COR-L47 (cell line): ENCODE measurements at regions not wholly inside any gene's neighbourhood (a gene's known extent, or its start where the extent isn't known, plus 50 kb on each side); places are given as distances from the start of the nearest gene placed in this dataset.
"Not testable (repeated sequence)": the region's sequence is repeated elsewhere in the genome, so short reads cannot be mapped to it uniquely, and the experiment has no call there.

Source experiments
- DNase-seq: peaks from one replicate; lab custom pipeline; 2025; lab: John Stamatoyannopoulos, UW

DNA sequence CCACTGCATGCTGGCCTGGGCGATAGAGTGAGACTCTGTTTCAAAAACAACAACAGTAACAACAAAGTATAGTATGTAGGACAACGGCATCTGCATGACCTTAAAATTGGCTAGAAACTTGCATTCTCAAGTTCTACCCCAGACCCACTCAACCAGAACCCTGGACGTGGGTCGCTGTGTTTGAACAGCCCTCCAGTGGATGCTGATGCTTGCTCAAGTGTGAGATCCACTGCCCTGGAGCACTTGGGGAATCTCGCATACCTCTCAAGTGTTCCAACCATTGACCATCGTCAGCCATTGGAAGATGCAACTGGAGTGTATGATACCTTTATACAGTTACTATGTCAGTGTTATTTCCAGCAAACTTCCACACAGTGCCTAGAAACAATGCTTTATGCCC, 435.9 kb downstream of the DCDC2C start:
- DNase-seq, result no peak

DNA sequence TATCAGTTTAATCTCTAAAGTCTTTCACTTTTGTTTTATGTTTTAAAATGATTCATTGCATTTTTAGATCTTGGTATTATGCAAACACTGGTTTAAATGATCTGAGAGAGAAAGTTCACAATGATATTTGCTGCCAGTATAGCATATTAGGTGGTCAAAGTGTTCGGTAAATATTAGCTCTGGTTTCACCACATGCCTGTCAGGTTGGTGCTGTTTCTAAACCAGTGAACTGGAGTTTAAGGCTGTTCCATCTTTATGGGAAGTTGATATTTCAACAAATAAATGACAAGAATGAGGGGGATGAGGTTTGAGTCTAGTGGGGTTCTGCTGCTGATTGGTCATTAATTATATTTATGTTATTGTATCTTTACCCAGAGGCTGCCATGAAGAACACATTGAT, 436.4 kb downstream of the DCDC2C start:
- DNase-seq, result no peak

DNA sequence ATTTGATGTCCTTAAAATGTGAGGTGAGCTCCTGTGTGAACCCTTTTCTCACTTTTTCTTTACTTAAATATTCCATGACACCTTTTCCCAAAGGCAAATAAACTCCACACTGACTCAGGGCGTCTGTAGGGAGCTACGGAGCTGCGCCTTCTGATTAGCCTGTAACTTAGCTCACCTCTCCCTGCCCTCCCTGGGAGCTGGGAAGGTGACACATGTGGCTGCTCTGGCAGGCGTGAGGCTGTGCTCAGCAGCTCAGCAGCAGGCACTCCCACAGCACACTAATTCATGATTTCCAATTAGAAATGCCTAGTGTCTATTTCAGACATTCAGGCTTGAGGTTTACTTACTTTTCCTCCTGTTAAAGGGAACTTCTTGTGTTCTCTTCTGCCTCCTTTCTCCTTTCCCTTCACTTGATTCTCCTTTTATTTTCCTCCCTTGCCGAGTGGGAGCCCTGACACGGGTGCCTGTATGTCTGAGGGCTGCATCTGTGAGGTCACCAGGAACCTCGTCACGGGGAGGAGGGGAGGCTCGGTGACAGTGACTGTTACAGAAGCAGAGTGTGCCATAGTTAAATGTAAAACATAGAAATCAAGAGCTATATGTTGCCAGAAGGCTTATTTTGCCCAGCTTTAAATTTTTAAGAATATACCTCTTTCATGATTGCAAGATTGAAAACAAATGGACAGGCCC, 437.1 kb downstream of the DCDC2C start:
- DNase-seq, result peak; percentile 37

GRCh38 chr2:4144731-4145130, 441.4 kb downstream of the DCDC2C start:
- DNase-seq, result no peak

GRCh38 chr2:4151521-4151920, 448.1 kb downstream of the DCDC2C start:
- DNase-seq, result no peak

DNA sequence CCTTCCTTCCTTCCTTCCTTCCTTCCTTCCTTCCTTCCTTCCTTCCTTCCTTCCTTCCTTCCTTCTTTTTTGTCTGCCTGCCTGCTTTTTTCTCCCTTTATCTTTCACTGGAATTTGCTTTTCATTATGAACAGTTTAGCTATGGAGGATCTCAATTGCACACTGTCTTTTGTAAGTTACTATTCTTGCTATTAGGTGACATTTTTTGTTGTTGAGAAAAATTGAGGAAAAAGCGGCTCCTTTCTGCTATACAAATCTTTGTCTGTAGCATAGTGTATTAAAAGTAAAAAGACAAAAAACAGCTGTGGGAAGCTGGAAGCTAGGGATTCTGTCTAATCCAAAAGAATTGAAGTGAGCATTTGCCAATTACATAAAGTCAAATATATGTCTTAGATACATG, 448.7 kb downstream of the DCDC2C start:
- DNase-seq, result no peak

DNA sequence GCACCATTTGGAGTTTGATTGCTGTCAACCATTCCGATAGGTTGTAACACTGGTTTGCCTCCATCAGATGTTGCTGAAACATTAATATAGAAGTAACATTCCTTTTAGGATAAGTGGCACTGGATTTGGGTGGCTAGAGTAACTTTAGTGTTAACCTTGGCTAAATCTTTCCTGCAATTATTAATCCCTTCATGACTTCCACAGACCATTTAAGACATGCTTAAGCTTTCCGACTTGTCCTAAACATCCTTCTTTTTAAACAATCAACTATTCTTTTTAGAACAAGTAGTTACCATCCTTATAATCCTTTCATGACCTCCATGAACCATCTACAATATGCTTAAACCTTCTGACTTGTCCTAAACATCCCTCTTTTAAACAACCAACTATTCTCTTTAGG, 465.5 kb downstream of the DCDC2C start:
- no peak for DNase-seq

DNA sequence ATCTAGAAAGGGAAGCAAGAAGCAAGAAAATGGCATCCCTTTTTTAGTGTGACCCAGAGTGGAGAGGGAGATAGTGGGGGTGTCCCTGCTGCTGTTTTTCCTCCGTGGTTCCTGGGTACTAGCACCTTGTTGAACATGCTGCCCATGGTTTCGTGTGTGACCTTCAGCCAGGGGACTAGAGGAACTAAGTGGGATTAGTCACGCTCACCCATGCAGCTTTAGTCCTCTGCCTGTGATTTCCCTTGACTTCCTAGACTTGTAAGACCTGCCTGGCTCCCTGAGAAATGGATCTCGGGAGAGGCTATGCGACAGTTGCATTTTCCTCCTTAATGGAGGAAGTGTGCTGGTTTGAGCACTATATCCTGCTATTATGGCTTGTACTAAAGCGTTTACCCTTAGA, 471.4 kb downstream of the DCDC2C start:
- DNase-seq, result no peak

- DNase-seq, result no peak
Observed at GRCh38 chr2:4175343-4175742, 472.0 kb downstream of the DCDC2C start.

- DNase-seq, result no peak
Observed at GRCh38 chr2:4180631-4181030, 477.3 kb downstream of the DCDC2C start.

- DNase-seq, result no peak
Observed at GRCh38 chr2:4181062-4181461, 477.7 kb downstream of the DCDC2C start.

- no peak for DNase-seq
Observed at GRCh38 chr2:4188561-4188960, 485.2 kb downstream of the DCDC2C start.

- DNase-seq, result no peak
Observed at GRCh38 chr2:4190548-4190947, 487.2 kb downstream of the DCDC2C start.

DNA sequence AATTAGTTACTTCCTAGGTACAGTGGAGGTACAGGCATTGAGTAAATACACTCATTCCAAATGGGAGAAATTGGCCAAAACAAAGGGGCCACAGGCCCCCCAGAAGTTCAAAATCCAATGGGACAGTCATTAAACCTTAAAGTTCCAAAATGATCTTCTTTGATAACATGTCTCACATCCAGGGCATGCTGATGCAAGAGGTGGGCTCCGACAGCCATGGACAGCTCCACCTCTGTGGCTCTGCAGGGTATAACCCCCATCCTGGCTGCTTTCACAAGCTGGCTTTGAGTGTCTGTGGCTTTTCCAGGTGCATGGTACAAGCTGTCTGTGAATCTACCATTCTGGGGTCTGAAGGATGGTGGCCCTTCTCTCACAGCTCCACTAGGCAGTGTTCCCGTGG, 488.7 kb downstream of the DCDC2C start:
- no peak for DNase-seq

DNA sequence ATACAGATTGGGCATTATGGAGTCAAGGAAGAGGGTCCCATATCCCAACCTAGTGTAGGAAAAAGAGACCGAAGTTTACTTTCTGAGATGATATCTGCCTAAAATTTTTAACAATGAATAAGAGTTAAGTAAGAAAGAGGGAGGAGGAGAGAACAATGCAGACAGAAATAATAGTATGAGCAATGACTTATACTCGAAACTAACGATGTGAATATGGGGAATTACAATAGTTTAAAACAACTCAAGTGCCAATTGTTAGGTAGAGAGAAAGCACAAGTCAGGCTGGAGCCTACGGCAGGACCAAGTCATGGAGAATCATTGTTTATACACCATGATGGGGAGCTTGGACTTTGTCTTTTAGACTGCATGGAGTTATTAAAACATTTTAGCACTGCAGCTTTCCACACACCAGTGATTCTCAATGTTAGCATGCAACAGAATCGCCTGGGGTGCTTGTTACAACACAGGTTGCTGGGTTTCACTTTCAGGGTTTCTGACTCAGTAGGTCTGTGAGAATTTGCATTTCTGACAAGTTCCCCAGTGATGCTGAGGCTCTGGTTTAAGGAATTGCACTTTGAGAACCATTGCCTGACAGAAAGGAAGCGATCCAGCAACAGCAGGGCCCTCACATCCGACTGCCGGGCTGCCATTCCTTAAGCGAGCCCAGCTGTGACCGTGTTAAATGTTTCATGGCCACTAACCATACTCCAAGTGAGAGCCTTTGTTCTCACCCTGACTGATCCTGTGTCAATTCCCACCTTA, 511.2 kb downstream of the DCDC2C start:
- DNase-seq, result no peak

- DNase-seq, result no peak
Observed at GRCh38 chr2:4217737-4218136, 514.4 kb downstream of the DCDC2C start.

- no peak for DNase-seq
Observed at GRCh38 chr2:4219101-4219500, 515.7 kb downstream of the DCDC2C start.

- DNase-seq, result peak; percentile 7
Observed at GRCh38 chr2:4219571-4219970, 516.2 kb downstream of the DCDC2C start.

DNA sequence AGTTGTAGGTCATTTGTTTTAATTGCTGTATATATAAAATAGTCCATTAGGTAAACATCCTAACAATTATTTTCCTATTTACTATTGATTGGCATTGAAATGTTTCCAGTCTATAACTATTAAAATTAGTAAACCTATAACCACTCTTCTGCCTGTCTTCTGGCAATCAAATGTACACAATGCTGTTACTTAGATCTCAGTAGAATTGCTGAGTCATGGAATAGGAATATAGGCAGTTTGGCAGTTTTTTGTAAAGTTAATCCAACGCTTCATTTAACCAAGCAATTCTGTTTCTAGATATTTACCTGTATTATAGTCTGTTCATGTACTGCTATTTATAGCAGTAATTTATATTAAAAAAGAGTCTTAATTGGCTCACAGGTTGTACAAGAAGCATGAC, 518.1 kb downstream of the DCDC2C start:
- DNase-seq, result no peak

DNA sequence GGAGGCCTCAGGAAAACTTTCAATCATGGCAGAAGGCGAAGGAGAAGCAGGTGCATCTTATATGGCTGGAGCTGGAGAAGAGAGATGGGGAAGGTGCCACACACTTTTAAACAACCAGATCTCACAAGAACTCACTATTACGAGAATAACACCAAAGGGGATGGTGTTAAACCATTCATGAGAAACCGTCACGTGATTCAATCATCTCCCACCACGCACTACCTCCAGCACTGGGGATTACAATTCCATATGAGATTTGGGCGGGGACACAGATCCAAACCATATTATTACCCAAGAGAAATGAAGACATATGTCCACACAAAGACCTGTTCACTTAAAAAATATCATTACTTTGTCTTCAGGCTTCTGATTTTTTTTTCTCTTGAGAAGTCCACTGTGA, 518.5 kb downstream of the DCDC2C start:
- no peak for DNase-seq

GRCh38 chr2:4244422-4244821, 541.0 kb downstream of the DCDC2C start:
- DNase-seq, result not testable (repeated sequence)

- DNase-seq, result peak; percentile 61
Observed at GRCh38 chr2:4246364-4247131, 543.2 kb downstream of the DCDC2C start.

DNA sequence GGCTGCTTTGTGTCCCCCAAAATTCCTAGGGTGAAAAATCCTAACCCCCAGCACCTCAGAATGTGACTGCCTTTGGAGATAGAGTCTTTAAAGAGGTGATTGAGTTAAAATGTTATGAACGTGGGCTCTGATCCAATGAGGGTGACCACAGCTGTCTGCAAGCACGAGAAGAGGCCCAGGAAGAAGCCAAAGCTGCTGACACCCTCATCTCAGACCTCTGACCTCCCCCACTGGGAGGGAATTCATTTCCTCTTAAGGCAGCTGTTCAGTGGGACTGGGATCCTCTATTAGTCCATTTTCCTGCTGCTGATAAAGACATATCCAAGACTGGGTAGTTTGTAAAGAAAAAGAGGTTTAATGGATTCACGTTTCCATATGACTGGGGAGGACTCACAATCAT, 544.4 kb downstream of the DCDC2C start:
- no peak for DNase-seq
